ENCODE measurements at regions not wholly inside any gene's neighbourhood (a gene's known extent, or its start where the extent isn't known, plus 50 kb on each side); places are given as distances from the start of the nearest gene placed in this dataset.

DNA sequence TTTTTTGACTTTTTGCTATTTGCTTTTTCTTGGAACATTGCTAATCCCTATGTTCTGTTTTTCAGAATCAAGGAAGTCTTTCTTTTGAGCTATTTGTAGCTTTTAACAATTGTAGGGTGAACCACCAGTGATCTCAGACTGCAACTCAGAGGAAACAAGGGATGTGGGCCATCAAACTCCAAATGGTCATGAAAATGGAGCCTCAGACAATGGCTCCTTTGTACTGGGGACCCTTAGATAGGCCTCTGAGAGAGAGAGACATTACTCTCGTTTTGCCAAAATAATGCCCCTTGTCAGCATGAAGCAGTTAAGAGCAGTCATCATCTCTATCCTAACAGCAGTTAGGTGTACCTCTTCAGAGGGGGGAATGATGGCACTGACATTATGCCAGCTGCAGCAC, 56.4 kb upstream of the GJB6 start:
- no peak for TF ChIP-seq SP1 (IDR thresholded peaks at IDR 0.05)
- TF ChIP-seq SUZ12 (IDR thresholded peaks at IDR 0.05), result no peak
- no peak for TF ChIP-seq HDGF (IDR thresholded peaks at IDR 0.05; ENCODE audit: borderline replicate concordance)
- TF ChIP-seq L3MBTL2 (conservative IDR thresholded peaks at IDR 0.05), result no peak
- TF ChIP-seq ARNT (IDR thresholded peaks at IDR 0.05), result no peak
- TF ChIP-seq ELF4 (IDR thresholded peaks at IDR 0.05), result no peak
- no peak for TF ChIP-seq FOXA1 (IDR thresholded peaks at IDR 0.05)
- TF ChIP-seq BHLHE40 (IDR thresholded peaks at IDR 0.05; ENCODE audit: borderline replicate concordance), result no peak
- no peak for TF ChIP-seq FOXM1 (IDR thresholded peaks at IDR 0.05; ENCODE audit: borderline replicate concordance)
- no peak for TF ChIP-seq CTBP1 (IDR thresholded peaks at IDR 0.05; ENCODE audit: borderline replicate concordance)
- TF ChIP-seq, protein P1, sequence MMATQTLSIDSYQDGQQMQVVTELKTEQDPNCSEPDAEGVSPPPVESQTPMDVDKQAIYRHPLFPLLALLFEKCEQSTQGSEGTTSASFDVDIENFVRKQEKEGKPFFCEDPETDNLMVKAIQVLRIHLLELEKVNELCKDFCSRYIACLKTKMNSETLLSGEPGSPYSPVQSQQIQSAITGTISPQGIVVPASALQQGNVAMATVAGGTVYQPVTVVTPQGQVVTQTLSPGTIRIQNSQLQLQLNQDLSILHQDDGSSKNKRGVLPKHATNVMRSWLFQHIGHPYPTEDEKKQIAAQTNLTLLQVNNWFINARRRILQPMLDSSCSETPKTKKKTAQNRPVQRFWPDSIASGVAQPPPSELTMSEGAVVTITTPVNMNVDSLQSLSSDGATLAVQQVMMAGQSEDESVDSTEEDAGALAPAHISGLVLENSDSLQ (IDR thresholded peaks at IDR 0.05), result no peak
- TF ChIP-seq NFRKB (IDR thresholded peaks at IDR 0.05), result no peak
